Vagina (tissue), 2 donors: ENCODE measurements at regions not wholly inside any gene's neighbourhood (a gene's known extent, or its start where the extent isn't known, plus 50 kb on each side); places are given as distances from the start of the nearest gene placed in this dataset.

ENCODE experiments used
- CTCF ChIP-seq, 3 experiments: fragments of 450-650 bp in 2 of 3; fragments of 200-600 bp in 1 of 3; sonication (generic) in 1 of 3; IDR thresholded peaks; one replicate each; pipeline ENCODE4 v1.5.1; 2017 to 2019; ENCODE audit warnings: antibody characterized with exemption in 3 of 3, mild to moderate bottlenecking in 2 of 3, moderate library complexity in 2 of 3
- POLR2AphosphoS5 ChIP-seq, 2 donors: sonication (generic); formaldehyde crosslinking; IDR thresholded peaks; one replicate each; pipeline ENCODE4 v1.9.0; 2017; ENCODE audit warnings: antibody characterized with exemption in 2 of 2, mild to moderate bottlenecking in 2 of 2, low read depth in 1 of 2; ENCODE audit not compliant: insufficient read depth in 1 of 2

DNA sequence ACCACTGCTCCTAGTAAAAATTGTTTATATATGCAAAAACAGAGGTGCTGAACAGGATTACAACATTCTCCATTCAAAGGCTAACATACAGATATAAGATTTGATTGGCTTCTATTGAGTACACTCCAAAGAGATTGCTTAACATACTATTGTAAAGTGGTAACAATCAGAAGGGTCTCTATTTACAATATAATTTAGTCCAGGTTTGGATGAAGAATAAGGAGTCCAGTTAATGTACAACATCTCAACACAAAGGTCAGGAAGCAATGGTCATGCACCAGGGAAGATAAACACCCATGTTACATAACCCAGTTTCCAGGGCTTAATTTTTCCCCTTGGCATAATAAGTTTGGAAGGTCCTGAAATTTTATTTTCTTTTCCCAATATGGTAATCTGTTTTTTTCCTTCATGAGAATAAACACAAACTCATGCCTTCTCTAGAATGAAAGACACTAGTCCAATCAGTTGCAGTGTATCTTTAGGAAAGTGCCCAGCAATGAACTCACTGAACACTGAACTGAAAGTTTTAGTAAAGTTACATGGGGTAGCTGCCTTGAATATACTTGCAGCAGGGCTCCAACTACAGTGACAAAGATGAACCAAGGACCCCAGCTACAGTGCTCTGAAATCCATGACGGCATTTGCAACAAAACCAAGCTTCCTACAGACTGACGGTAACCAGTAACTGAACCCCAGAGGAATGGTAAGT lies 255.3 kb upstream of the GJE1 start:
- no peak for TF ChIP-seq POLR2AphosphoS5 (IDR thresholded peaks at IDR 0.05; ENCODE audit: insufficient read depth in 1 of 2, low read depth in 1 of 2)
- TF ChIP-seq CTCF (IDR thresholded peaks at IDR 0.05), result no peak
